CD14-positive monocyte (primary cell): ENCODE measurements at regions not wholly inside any gene's neighbourhood (a gene's known extent, or its start where the extent isn't known, plus 50 kb on each side); places are given as distances from the start of the nearest gene placed in this dataset.

Experiments used
- DNase-seq, 3 donors: peaks; one replicate each; pipeline ENCODE4 v3.0.0-alpha.2; 2011 to 2022
- H2AFZ ChIP-seq: 2 replicates; pipeline ENCODE4 v1.6.0; 2012; ENCODE audit warnings: mild to moderate bottlenecking, low read depth, low read length, inconsistent platforms; ENCODE audit not compliant: insufficient read depth, poor library complexity, severe bottlenecking
- H3K27ac ChIP-seq, 2 donors: 1 replicate in 1 of 2; 2 replicates in 1 of 2; pipeline ENCODE4 v1.5.1; 2012 to 2013; ENCODE audit warnings: low read length in 2 of 2, control low read depth in 1 of 2, inconsistent platforms in 1 of 2, low read depth in 1 of 2, mild to moderate bottlenecking in 1 of 2
- H3K27me3 ChIP-seq, 2 donors: one replicate each; pipeline versions ENCODE4 v1.6.0 to v1.6.1; 2011 to 2013; ENCODE audit warnings: low read length in 2 of 2; ENCODE audit not compliant: control insufficient read depth in 2 of 2, insufficient read depth in 2 of 2
- H3K36me3 ChIP-seq, 2 donors: replicated peaks in 1 of 2; 1 replicate in 1 of 2; 2 replicates in 1 of 2; pipeline versions ENCODE4 v1.5.1 to v1.6.1; 2012 to 2013; ENCODE audit warnings: low read length in 2 of 2, control low read depth in 1 of 2, inconsistent platforms in 1 of 2, mild to moderate bottlenecking in 1 of 2; ENCODE audit not compliant: insufficient read depth in 2 of 2, control insufficient read depth in 1 of 2
- H3K4me1 ChIP-seq, 2 donors: 1 replicate in 1 of 2; 2 replicates in 1 of 2; pipeline versions ENCODE4 v1.5.1 to v1.6.1; 2012 to 2013; ENCODE audit warnings: low read length in 2 of 2, control low read depth in 1 of 2, inconsistent platforms in 1 of 2, mild to moderate bottlenecking in 1 of 2, moderate library complexity in 1 of 2; ENCODE audit not compliant: insufficient read depth in 2 of 2, control insufficient read depth in 1 of 2
- H3K4me2 ChIP-seq: replicated peaks from 2 replicates; pipeline ENCODE3; 2012; ENCODE audit warnings: low read length, moderate library complexity, mild to moderate bottlenecking; ENCODE audit not compliant: poor library complexity, severe bottlenecking; ENCODE audit errors: extremely low read depth
- H3K4me3 ChIP-seq, 3 experiments: fragments of 200-600 bp in 1 of 3; sonication (generic) in 1 of 3; replicated peaks in 1 of 3; 1 replicate in 2 of 3; 2 replicates in 1 of 3; pipeline ENCODE4 v1.5.1; 2011 to 2013; ENCODE audit warnings: low read length in 3 of 3, mild to moderate bottlenecking in 3 of 3, control low read depth in 2 of 3, low read depth in 2 of 3, inconsistent platforms in 1 of 3, moderate library complexity in 1 of 3
- H3K79me2 ChIP-seq: 2 replicates; pipeline ENCODE4 v1.6.0; 2012; ENCODE audit warnings: mild to moderate bottlenecking, control low read depth, inconsistent platforms, low read length, moderate library complexity; ENCODE audit not compliant: insufficient read depth
- H3K9ac ChIP-seq: 2 replicates; pipeline ENCODE4 v1.6.0; 2017; ENCODE audit warnings: low read length, mild to moderate bottlenecking; ENCODE audit not compliant: insufficient read depth, poor library complexity, severe bottlenecking
- H3K9me3 ChIP-seq, 2 donors: replicated peaks in 1 of 2; 1 replicate in 1 of 2; 2 replicates in 1 of 2; pipeline versions ENCODE4 v1.5.1 to v1.6.1; 2012 to 2013; ENCODE audit warnings: low read length in 2 of 2, control low read depth in 1 of 2; ENCODE audit not compliant: control insufficient read depth in 1 of 2, insufficient read depth in 1 of 2
- H4K20me1 ChIP-seq: 2 replicates; pipeline ENCODE4 v1.6.0; 2012; ENCODE audit warnings: mild to moderate bottlenecking, low read length, control low read depth, moderate library complexity; ENCODE audit not compliant: insufficient read depth
- H3K27ac Mint-ChIP-seq, 7 donors: one replicate each; pipeline ENCODE4 v1.8.0; 2020; ENCODE audit warnings: mild to moderate bottlenecking in 7 of 7, mixed read lengths in 7 of 7, moderate library complexity in 6 of 7, inconsistent platforms in 2 of 7
- H3K27me3 Mint-ChIP-seq, 3 donors: one replicate each; pipeline ENCODE4 v1.8.0; 2021 to 2022; ENCODE audit warnings: low read depth in 3 of 3, mild to moderate bottlenecking in 3 of 3, mixed read lengths in 3 of 3, moderate library complexity in 3 of 3, inconsistent platforms in 1 of 3
- H3K36me3 Mint-ChIP-seq, 2 donors: one replicate each; pipeline ENCODE4 v1.8.0; 2020; ENCODE audit warnings: mixed read lengths in 2 of 2, inconsistent platforms in 1 of 2, mild to moderate bottlenecking in 1 of 2
- H3K4me1 Mint-ChIP-seq: one replicate; pipeline ENCODE4 v1.8.0; 2020; ENCODE audit warnings: mild to moderate bottlenecking, mixed read lengths
- H3K4me3 Mint-ChIP-seq, 2 donors: one replicate each; pipeline ENCODE4 v1.8.0; 2020; ENCODE audit warnings: mild to moderate bottlenecking in 2 of 2, mixed read lengths in 2 of 2, moderate library complexity in 1 of 2
- H3K9me3 Mint-ChIP-seq, 7 donors: one replicate each; pipeline ENCODE4 v1.8.0; 2020 to 2022; ENCODE audit warnings: mixed read lengths in 7 of 7, mild to moderate bottlenecking in 6 of 7, moderate library complexity in 6 of 7, inconsistent platforms in 2 of 7
- WGBS: methylation state at CpG from one replicate; pipeline ENCODE4 v1.1.5; 2013; ENCODE audit warnings: missing lambda C conversion rate; ENCODE audit not compliant: insufficient coverage; 5-methylcytosine and 5-hydroxymethylcytosine counted together
- intact Hi-C, 2 donors: fragments of 100-400 bp; cut with micrococcal nuclease; formaldehyde crosslinking; loops; one replicate each; pipeline versions ENCODE4 v1.15.0 to v1.15.1; 2023
- TF ChIP-seq, protein P1 (sequence below): fragments of 200-600 bp; IDR thresholded peaks from one replicate; pipeline ENCODE4 v1.8.0; 2022; ENCODE audit warnings: antibody characterized with exemption, mild to moderate bottlenecking

DNA sequence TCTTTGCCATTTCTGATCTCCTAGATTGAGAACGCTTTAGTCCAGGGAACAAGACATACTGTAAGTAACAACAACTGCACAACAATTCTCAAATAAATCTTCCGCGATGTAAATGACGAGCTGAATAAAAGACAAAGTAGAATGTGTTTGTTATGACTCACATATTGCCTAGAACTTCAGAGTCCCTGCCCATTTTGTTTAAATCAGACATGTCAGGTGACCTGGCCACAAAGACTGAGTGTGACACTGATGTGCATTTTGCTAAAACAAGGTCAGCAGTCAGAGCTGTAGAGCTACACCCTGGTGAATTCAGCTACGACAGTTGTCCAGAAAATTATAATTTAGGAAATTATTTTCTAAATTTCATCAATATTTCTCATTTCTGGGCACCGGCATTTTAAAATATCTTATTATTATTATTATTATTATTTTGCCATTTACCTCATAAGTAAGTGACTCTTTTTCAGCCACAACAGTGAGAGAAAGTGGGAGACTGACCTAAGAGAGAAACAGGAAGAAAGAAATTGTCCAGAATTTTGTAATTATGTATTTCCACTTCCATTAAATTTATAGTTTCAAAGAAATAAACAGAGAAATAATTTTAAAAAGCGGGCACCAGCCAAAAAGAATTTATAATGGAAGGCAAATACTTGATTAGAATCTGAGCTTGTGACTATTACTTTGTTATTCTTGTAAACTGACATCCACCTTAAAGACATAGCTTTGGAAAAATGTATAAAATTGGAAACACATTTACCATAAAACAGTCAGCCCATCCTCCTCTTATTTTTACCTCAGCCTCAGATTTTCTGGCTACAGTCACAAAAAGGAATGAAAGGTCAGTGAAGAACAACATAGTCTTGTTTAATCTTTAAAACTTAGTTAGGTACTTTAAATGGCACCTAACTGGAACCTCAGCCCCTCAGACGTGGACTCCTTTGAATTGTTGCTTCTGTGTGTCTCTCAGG lies 157.0 kb upstream of the CITED2 start:
- H3K4me1 Mint-ChIP-seq, result peaks cover 51% of the 10 kb centered on the region
- H4K20me1 ChIP-seq, result no peaks in the 10 kb centered on the region
- H3K4me1 ChIP-seq, result peaks cover 20 to 31% of the 10 kb centered on the region in 2 donors
- H3K9ac ChIP-seq, result no peak overlapping the region
- peak overlapping the region in 1 of 2 donors; percentile 18 for H3K27ac ChIP-seq
- TF ChIP-seq, protein P1, sequence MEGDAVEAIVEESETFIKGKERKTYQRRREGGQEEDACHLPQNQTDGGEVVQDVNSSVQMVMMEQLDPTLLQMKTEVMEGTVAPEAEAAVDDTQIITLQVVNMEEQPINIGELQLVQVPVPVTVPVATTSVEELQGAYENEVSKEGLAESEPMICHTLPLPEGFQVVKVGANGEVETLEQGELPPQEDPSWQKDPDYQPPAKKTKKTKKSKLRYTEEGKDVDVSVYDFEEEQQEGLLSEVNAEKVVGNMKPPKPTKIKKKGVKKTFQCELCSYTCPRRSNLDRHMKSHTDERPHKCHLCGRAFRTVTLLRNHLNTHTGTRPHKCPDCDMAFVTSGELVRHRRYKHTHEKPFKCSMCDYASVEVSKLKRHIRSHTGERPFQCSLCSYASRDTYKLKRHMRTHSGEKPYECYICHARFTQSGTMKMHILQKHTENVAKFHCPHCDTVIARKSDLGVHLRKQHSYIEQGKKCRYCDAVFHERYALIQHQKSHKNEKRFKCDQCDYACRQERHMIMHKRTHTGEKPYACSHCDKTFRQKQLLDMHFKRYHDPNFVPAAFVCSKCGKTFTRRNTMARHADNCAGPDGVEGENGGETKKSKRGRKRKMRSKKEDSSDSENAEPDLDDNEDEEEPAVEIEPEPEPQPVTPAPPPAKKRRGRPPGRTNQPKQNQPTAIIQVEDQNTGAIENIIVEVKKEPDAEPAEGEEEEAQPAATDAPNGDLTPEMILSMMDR, result no peak
- H3K9me3 Mint-ChIP-seq, result peaks cover 0 to 4% (median 0%) of the 10 kb centered on the region in 7 donors
- 100% methylated on average over 1 of the region's 8 CpGs for WGBS
- H3K4me3 ChIP-seq, result no peak overlapping the region
- DNase-seq, result peak in 2 of 3 donors; percentile 17 to 53
- no peaks in the 10 kb centered on the region for H3K27me3 Mint-ChIP-seq
- H3K9me3 ChIP-seq, result no peaks in the 10 kb centered on the region
- intact Hi-C loops, result no loop called here
- H3K4me3 Mint-ChIP-seq, result no peak overlapping the region
- H3K27ac Mint-ChIP-seq, result peak overlapping the region in 6 of 7 donors; percentile 0 to 84 (median 39)
- H3K36me3 Mint-ChIP-seq, result no peaks in the 10 kb centered on the region
- no peaks in the 10 kb centered on the region for H3K79me2 ChIP-seq
- no peak overlapping the region for H3K4me2 ChIP-seq
- H3K27me3 ChIP-seq, result no peaks in the 10 kb centered on the region
- H2AFZ ChIP-seq, result no peak overlapping the region
- H3K36me3 ChIP-seq, result no peaks in the 10 kb centered on the region

DNA sequence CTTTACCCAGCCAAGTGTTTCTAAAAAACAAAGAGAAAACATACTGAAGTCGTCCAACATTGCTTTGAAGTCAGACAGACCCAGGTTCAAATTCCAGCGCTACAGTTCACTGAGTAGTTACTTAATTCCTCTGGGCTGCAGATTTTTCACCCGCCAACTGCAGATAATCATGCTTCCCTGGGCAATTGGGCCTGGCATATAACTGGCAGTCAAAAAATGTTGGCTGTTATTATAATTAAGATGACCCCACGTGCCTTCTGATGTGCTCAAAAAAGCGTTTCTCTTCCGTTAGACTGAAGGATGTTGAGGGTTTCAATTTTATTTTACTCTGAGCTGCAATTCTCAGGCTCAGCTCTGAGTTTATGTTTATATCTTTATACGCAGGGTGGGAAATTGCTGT lies 156.1 kb upstream of the CITED2 start:
- Histone ChIP-seq H3K4me3 (no peak overlapping the region), H4K20me1 (no peaks in the 10 kb centered on the region), H3K4me2 (no peak overlapping the region), H3K27ac (no peak overlapping the region), H3K9me3 (no peaks in the 10 kb centered on the region), H3K36me3 (no peaks in the 10 kb centered on the region), H3K9ac (no peak overlapping the region), H3K4me1 (peaks cover 20 to 31% of the 10 kb centered on the region in 2 donors), H3K79me2 (no peaks in the 10 kb centered on the region), H2AFZ (no peak overlapping the region), H3K27me3 (no peaks in the 10 kb centered on the region)
- WGBS, result 89% methylated on average over 6 of the region's 7 CpGs
- intact Hi-C loops, result no loop called here
- Mint-ChIP-seq H3K27me3 (no peaks in the 10 kb centered on the region), H3K4me3 (no peak overlapping the region), H3K4me1 (peaks cover 46% of the 10 kb centered on the region), H3K36me3 (no peaks in the 10 kb centered on the region), H3K27ac (peak overlapping the region in 2 of 7 donors; percentile 0 to 81), H3K9me3 (peaks cover 0 to 4% (median 0%) of the 10 kb centered on the region in 7 donors)
- TF ChIP-seq, protein P1, result no peak
- no peak for DNase-seq
